HL-60/S4 treated with retinoic acid at 250 ng/mL for 4 days and 3 days (cell line): ENCODE measurements at regions not wholly inside any gene's neighbourhood (a gene's known extent, or its start where the extent isn't known, plus 50 kb on each side); places are given as distances from the start of the nearest gene placed in this dataset.

Source experiments
- in situ Hi-C: fragments of 300-500 bp; cut with MboI; formaldehyde crosslinking; loops from 2 replicates; pipeline ENCODE4 v1.7.0; 2022; ENCODE audit warnings: low sequenced_read_pairs

GRCh38 chr2:59713577-59713976 is 839.9 kb downstream of the BCL11A start:
- in situ Hi-C loops = no loop called here

- in situ Hi-C loops = no loop called here
Measured at GRCh38 chr2:59711121-59711520, 842.3 kb downstream of the BCL11A start.

GRCh38 chr2:59706729-59707128 is 846.7 kb downstream of the BCL11A start:
- in situ Hi-C loops = no loop called here

DNA sequence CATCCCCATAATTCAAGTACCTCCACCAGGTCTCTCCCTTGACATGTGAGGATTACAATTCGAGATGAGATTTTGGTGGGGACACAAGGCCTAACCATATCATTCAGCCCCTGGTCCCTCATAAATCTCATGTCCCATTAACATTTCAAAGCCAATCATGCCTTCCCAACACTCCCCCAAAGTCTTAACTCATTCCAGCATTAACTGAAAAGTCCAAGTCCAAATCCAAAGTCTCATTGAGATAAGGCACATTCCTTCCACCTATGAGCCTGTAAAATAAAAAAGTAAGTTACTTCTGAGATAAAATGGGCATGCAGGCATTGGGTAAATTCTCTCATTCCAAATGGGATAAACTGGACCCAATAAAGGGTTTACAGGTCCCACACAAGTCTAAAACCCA is 849.7 kb downstream of the BCL11A start:
- in situ Hi-C loops = no loop called here

DNA sequence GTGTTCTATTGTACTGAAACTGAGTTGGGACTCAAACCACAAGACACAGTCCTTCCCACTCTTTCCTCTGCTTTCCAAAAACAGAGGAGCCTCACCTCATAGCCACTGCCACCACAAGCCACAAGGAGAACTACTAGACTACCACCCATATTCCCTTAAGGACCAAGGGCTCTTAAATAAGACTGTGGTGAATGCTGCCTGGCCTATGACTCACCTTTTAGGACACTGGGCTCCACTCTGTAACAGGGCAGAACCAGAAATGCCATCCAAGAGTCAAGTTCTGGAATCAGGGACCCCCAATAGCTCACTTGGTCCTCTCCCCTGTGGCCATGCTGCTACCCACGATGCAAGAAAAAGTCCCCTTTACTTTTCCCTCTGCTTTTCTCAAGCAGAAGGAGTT is 851.4 kb downstream of the BCL11A start:
- in situ Hi-C loops = no loop called here

DNA sequence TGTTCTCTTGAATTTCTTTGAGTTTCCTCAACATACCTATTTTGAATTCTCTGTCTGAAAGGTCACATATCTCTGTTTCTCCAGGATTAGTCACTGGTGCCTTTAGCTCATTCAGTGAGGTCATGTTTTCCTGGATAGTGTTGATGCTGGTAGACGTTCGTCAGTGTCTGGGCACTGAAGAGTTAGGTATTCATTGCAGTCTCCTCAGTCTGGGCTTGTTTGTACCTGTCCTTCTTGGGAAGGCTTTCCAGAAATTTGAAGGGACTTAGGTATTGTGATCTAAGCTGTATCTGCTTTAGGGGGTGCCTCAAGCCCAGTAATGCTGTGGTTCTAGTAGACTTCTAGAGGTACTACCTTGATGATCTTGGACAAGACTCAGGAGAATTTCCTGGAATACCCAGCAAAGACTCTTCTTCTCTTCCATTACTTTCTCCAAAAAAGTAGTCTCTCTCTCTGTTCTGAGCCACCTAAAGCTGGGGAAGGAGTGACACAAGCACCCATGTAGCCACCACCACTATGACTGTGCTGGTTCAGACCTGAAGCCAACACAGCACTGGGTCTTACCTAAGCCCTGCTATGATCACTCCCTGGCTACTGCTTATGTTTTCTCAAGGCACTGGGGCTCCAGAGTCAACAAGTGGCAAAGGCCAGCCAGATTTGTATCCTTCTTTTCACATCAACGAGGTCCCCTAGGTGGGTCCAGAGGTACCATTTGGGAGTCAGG is 852.0 kb downstream of the BCL11A start:
- in situ Hi-C loops = no loop called here

DNA sequence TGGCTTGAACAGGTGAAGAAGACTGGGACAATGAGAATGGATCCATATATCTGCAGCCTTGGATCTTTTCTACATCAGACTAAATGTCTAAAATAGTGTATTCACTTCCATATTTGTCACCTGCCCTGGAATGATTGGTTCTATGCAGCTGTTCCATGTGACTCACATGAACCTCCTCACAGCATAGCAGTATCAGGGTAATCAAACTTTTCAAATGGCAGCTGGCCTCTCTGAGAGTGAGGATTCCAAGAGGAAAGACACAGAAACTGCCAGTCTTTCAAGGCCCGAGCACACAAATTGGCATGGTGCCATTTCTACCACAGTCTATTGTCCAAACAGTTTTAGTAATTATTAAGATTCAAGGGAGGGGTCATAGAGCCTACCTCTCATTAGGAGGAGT is 859.3 kb downstream of the BCL11A start:
- in situ Hi-C loops = no loop called here

- in situ Hi-C loops = no loop called here
Measured at GRCh38 chr2:59693231-59693959, 860.1 kb downstream of the BCL11A start.

DNA sequence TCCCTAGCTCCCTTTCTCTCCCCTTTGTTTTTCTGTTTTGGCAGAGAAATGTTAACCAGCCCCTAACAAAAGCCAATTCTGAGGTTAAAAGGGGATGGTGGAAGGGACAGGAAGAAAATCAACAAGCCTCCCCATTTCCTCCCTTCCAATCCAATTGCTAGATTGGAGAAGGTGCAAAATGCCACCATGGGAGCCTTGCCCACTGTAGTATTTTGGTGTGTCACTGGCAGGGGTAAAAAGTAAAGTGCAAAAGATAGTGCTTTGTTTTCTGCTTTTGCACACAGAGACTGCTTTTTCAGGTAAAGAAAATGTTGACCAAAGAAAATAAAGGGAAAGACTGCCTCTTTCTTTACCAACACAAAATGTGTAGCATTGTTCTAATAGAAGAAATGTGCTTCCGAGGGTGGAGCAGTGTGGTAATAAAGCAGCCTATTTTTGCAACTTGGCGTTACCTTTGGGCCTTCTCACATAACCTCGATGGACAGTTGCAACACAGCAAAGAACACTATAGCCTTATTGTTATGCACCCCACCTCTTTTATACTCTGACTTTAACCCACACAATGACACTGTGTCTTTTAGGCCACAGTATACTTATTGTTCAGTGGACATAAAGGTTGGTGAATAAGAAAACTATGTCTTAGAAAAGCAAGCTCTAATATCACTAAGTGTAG is 861.8 kb downstream of the BCL11A start:
- in situ Hi-C loops = no loop called here

- in situ Hi-C loops = no loop called here
Measured at GRCh38 chr2:59690849-59691248, 862.6 kb downstream of the BCL11A start.

- in situ Hi-C loops = no loop called here
Measured at GRCh38 chr2:59684771-59685166, 868.7 kb downstream of the BCL11A start.

DNA sequence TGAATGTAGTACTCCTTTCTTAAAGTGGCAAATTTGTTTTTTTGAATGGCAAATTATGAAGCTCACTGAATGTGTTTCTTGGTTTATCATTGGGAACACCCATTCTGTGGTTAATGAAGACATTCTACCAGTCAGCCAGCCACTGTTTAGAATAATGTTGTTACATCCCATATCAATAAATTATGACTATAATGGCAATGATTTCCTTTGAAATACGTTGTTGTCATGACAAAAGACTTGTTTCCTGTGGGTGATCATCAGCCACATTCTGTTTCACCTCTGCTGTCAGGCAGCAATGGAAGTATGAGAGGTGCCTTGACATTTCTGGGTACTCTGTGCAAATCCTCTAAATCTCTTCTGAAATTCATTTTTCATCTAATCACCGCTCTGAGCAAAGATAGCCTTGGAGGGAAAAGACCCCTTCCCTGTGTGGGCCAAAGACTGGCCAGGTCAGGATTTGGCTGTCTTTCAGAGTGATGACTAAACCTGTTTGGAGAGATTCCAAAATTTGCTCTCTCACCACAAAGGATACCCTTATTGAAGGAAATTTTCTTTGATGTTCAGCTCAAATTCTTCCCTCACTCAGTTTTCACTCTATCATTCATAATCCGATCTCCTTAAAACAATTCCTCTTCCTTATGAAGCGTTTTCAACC is 869.2 kb downstream of the BCL11A start:
- in situ Hi-C loops = no loop called here

GRCh38 chr2:59680863-59681262 is 872.6 kb downstream of the BCL11A start:
- in situ Hi-C loops = no loop called here

DNA sequence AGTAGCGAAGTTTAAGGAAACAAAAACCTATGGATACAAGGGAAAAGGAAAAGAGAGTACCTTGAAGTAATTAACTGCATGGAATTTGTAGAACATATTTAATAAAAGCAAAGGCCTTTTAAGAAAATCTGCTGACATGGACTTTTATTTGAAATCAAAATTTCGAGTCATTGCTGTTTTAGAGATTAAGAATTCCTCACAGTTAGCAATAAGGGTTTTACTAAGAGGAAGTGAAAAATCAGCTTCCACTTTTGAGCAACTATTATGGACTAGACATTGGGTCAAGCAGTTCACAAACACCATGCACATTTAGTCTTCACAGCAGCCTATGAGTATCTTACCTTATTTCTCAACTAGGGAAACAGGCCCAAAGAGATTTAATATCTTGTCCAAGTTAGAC is 876.3 kb downstream of the BCL11A start:
- in situ Hi-C loops = no loop called here

- in situ Hi-C loops = no loop called here
Measured at GRCh38 chr2:59674100-59674499, 879.4 kb downstream of the BCL11A start.

- in situ Hi-C loops = no loop called here
Measured at GRCh38 chr2:59665021-59665420, 888.4 kb downstream of the BCL11A start.

DNA sequence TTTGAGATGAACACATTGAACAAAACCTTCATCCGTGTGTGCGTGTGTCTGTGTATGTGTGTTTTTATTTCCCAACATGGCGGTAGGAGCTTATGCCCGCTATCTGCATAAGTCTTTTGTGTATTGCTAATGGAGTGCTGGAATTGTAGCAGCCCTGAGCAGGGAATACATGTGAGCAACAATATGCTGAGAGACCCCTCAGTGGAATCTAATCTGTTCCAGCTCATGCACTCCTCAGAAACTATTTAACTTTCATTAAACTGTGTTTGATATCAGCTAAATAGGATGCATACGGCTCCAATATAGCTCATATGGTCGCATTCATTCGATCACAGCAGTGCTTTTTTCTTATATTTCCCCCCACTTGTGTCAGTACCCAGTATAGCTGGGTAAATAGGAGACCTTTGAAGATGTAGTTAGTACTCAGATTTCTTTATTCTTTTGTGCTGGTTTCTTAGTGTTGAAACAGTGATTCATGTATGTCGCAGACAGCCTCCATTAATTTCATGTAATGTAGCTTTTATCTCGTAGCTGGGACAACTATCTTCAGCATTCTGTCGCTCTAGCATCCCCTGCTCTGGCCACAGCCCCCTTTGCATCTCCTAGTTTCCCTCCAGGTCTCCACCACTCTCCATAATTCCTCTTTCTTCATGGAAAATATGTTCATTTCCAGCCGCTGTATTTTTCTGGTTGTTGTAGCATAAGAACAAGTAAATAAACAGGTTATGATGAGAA is 891.2 kb downstream of the BCL11A start:
- in situ Hi-C loops = no loop called here

DNA sequence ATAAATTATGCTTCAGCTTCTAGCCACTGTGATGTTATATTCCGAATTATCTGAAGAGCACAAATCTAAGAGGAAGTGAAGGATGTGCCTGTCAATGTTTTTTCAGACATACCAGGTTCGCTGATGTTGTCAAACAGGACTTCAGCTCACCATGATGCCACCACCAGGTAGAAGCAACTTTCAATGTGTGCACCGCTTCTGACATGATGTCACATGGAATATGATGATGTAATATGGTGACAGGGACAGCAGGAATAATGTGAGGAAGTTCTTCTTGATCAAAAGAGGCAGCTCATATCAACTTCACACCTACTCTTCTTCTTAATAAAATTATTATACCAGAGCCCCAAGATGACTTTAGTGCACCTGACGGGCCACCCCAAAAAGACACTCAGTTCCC is 893.2 kb downstream of the BCL11A start:
- in situ Hi-C loops = no loop called here

- in situ Hi-C loops = no loop called here
Measured at GRCh38 chr2:59658906-59659635, 894.4 kb downstream of the BCL11A start.

GRCh38 chr2:59655809-59656208 is 897.6 kb downstream of the BCL11A start:
- in situ Hi-C loops = no loop called here
